CD4-positive, alpha-beta T cell (primary cell): ENCODE measurements at regions not wholly inside any gene's neighbourhood (a gene's known extent, or its start where the extent isn't known, plus 50 kb on each side); places are given as distances from the start of the nearest gene placed in this dataset.

Experiments
- ATAC-seq: fragments of 200-7000 bp; cut with Tn5 transposase; one replicate; pipeline ENCODE4 v1.10.0; 2022; ENCODE audit warnings: mild to moderate bottlenecking; ENCODE audit not compliant: poor library complexity
- CTCF ChIA-PET: fragments of 350-600 bp; sonication (Branson Sonifier 250); formaldehyde crosslinking; loops from one replicate; lab custom pipeline; 2021; ENCODE audit warnings: antibody characterized with exemption, inconsistent platforms; lab: Charles Lee
- POLR2A ChIA-PET: fragments of 350-600 bp; sonication (Branson Sonifier 250); formaldehyde crosslinking; loops from one replicate; lab custom pipeline; 2021; ENCODE audit warnings: antibody characterized with exemption, inconsistent platforms; lab: Charles Lee
- DNase-seq, 14 experiments: peaks; one replicate each; pipeline ENCODE4 v3.0.0-alpha.2; 2013 to 2020; ENCODE audit warnings: mixed read lengths in 2 of 14
- H3K27ac ChIP-seq, 2 donors: one replicate each; pipeline versions ENCODE4 v1.5.1 to v1.7.0; 2013; ENCODE audit warnings: low read length in 2 of 2, low read depth in 1 of 2, mild to moderate bottlenecking in 1 of 2
- H3K27me3 ChIP-seq, 2 experiments: 1 replicate in 1 of 2; 2 replicates in 1 of 2; pipeline versions ENCODE4 v1.6.1 to v1.7.0; 2013; ENCODE audit warnings: low read length in 2 of 2, control low read depth in 1 of 2, mild to moderate bottlenecking in 1 of 2, moderate library complexity in 1 of 2; ENCODE audit not compliant: insufficient read depth in 2 of 2, control insufficient read depth in 1 of 2
- H3K36me3 ChIP-seq: one replicate; pipeline ENCODE4 v1.6.1; 2013; ENCODE audit warnings: low read length, control low read depth; ENCODE audit not compliant: insufficient read depth
- H3K4me1 ChIP-seq: one replicate; pipeline ENCODE4 v1.6.1; 2013; ENCODE audit warnings: low read length, control low read depth; ENCODE audit not compliant: insufficient read depth
- H3K4me3 ChIP-seq: one replicate; pipeline ENCODE4 v1.5.1; 2013; ENCODE audit warnings: mild to moderate bottlenecking, low read length, moderate library complexity
- H3K9me3 ChIP-seq, 2 experiments: 1 replicate in 1 of 2; 2 replicates in 1 of 2; pipeline versions ENCODE4 v1.6.1 to v1.7.0; 2013; ENCODE audit warnings: low read length in 2 of 2, mild to moderate bottlenecking in 2 of 2, control low read depth in 1 of 2, moderate library complexity in 1 of 2; ENCODE audit not compliant: control insufficient read depth in 1 of 2, insufficient read depth in 1 of 2
- H3K27ac Mint-ChIP-seq: one replicate; pipeline ENCODE4 v1.8.0; 2020; ENCODE audit warnings: mixed read lengths
- H3K27me3 Mint-ChIP-seq: one replicate; pipeline ENCODE4 v1.8.0; 2021; ENCODE audit warnings: mixed read lengths
- H3K36me3 Mint-ChIP-seq: one replicate; pipeline ENCODE4 v1.8.0; 2021; ENCODE audit warnings: low read depth, mixed read lengths
- H3K4me1 Mint-ChIP-seq: one replicate; pipeline ENCODE4 v1.8.0; 2021; ENCODE audit warnings: low read depth, mixed read lengths
- H3K4me3 Mint-ChIP-seq: one replicate; pipeline ENCODE4 v1.8.0; 2020; ENCODE audit warnings: mild to moderate bottlenecking, mixed read lengths
- H3K9me3 Mint-ChIP-seq: one replicate; pipeline ENCODE4 v1.8.0; 2020; ENCODE audit warnings: mixed read lengths
- intact Hi-C, 2 experiments: fragments of 100-400 bp; cut with DNase I in 1 of 2; cut with micrococcal nuclease in 1 of 2; formaldehyde crosslinking; loops; one replicate each; pipeline versions ENCODE4 v1.15.1 to v1.9.0; 2023 to 2025; cut with DNase I, micrococcal nuclease
- TF ChIP-seq, protein P1 (sequence below): fragments of 200-600 bp; IDR thresholded peaks from one replicate; pipeline ENCODE4 v1.8.0; 2022; ENCODE audit warnings: antibody characterized with exemption, mild to moderate bottlenecking

DNA sequence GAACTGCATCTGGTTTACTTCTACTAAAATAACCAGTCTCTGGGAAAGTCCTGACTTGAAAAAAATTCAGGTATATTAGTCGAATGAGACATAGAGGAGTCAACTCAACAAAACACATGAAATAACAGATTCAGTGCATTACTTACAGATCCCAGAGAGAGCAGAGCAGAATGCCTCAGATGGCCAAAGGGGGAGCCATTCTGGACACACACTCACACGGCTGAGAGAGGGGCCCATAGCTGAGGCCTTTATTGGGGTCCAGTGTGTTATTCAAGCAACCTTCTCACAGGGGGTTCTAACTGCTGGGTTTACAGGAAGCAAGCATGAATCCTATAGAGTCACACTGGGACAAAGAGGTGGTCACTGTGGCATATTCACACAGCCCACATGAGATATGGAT, 135.1 kb upstream of the SNRPN start:
- Mint-ChIP-seq H3K4me1 (no peaks in the 10 kb centered on the region), H3K4me3 (no peak overlapping the region), H3K27ac (no peak overlapping the region), H3K36me3 (no peaks in the 10 kb centered on the region), H3K27me3 (no peaks in the 10 kb centered on the region), H3K9me3 (peaks cover 10% of the 10 kb centered on the region)
- intact Hi-C loops = no loop called here
- no peaks in the 10 kb centered on the region for H3K27me3 ChIP-seq
- no peak overlapping the region for H3K4me3 ChIP-seq
- DNase-seq (no peak), ATAC-seq (no peak)
- ChIA-PET CTCF (no interaction called here), POLR2A (no interaction called here)
- peaks cover 0 to 23% of the 10 kb centered on the region in 2 experiments for H3K9me3 ChIP-seq
- TF ChIP-seq, protein P1, sequence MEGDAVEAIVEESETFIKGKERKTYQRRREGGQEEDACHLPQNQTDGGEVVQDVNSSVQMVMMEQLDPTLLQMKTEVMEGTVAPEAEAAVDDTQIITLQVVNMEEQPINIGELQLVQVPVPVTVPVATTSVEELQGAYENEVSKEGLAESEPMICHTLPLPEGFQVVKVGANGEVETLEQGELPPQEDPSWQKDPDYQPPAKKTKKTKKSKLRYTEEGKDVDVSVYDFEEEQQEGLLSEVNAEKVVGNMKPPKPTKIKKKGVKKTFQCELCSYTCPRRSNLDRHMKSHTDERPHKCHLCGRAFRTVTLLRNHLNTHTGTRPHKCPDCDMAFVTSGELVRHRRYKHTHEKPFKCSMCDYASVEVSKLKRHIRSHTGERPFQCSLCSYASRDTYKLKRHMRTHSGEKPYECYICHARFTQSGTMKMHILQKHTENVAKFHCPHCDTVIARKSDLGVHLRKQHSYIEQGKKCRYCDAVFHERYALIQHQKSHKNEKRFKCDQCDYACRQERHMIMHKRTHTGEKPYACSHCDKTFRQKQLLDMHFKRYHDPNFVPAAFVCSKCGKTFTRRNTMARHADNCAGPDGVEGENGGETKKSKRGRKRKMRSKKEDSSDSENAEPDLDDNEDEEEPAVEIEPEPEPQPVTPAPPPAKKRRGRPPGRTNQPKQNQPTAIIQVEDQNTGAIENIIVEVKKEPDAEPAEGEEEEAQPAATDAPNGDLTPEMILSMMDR = no peak
- H3K27ac ChIP-seq = no peak overlapping the region
- no peaks in the 10 kb centered on the region for H3K4me1 ChIP-seq
- no peaks in the 10 kb centered on the region for H3K36me3 ChIP-seq

GRCh38 chr15:24823473-24823872, 131.3 kb upstream of the SNRPN start:
- Mint-ChIP-seq H3K27me3 (no peaks in the 10 kb centered on the region), H3K36me3 (no peaks in the 10 kb centered on the region), H3K4me3 (no peak overlapping the region), H3K27ac (no peak overlapping the region), H3K9me3 (peaks cover 8% of the 10 kb centered on the region), H3K4me1 (no peaks in the 10 kb centered on the region)
- DNase-seq (no peak), ATAC-seq (no peak)
- TF ChIP-seq, protein P1 = no peak
- ChIA-PET CTCF (interaction anchor here (0.6 kb wide), 1 partner anchor 42 kb away, joined by 3 read pairs; no protein-coding TSS in a partner anchor), POLR2A (no interaction called here)
- Histone ChIP-seq H3K36me3 (no peaks in the 10 kb centered on the region), H3K4me3 (no peak overlapping the region), H3K4me1 (no peaks in the 10 kb centered on the region), H3K9me3 (peaks cover 8 to 24% of the 10 kb centered on the region in 2 experiments), H3K27ac (no peak overlapping the region), H3K27me3 (no peaks in the 10 kb centered on the region)
- intact Hi-C loops = no loop called here

- H3K4me3 ChIP-seq = no peak overlapping the region
- no peaks in the 10 kb centered on the region for H3K36me3 Mint-ChIP-seq
- H3K4me1 ChIP-seq = no peaks in the 10 kb centered on the region
- no peaks in the 10 kb centered on the region for H3K27me3 ChIP-seq
- H3K4me1 Mint-ChIP-seq = no peaks in the 10 kb centered on the region
- peaks cover 8 to 19% of the 10 kb centered on the region in 2 experiments for H3K9me3 ChIP-seq
- ChIA-PET CTCF (no interaction called here), POLR2A (no interaction called here)
- TF ChIP-seq, protein P1 = no peak
- intact Hi-C loops = no loop called here
- H3K9me3 Mint-ChIP-seq = peaks cover 11% of the 10 kb centered on the region
- H3K27ac ChIP-seq = no peak overlapping the region
- ATAC-seq (no peak), DNase-seq (no peak)
- H3K27ac Mint-ChIP-seq = no peak overlapping the region
- H3K27me3 Mint-ChIP-seq = no peaks in the 10 kb centered on the region
- H3K36me3 ChIP-seq = no peaks in the 10 kb centered on the region
- H3K4me3 Mint-ChIP-seq = no peak overlapping the region
These were observed 122.5 kb upstream of the SNRPN start for GRCh38 chr15:24832282-24832681.
